GM23338 (cell line): ENCODE measurements at regions not wholly inside any gene's neighbourhood (a gene's known extent, or its start where the extent isn't known, plus 50 kb on each side); places are given as distances from the start of the nearest gene placed in this dataset.

Source experiments
- CTCF ChIP-seq, 2 experiments: fragments of 200-600 bp in 1 of 2; sonication (generic) in 1 of 2; conservative IDR thresholded peaks; 2 replicates each; pipeline versions ENCODE4 v1.5.1 to v1.6.1; 2016 to 2017; ENCODE audit warnings: antibody characterized with exemption in 2 of 2, low read depth in 2 of 2, mild to moderate bottlenecking in 2 of 2, moderate library complexity in 1 of 2
- EZH2 ChIP-seq: fragments of 200-600 bp; sonication (generic); IDR thresholded peaks from one replicate; pipeline ENCODE4 v1.8.0; 2017; ENCODE audit warnings: antibody characterized with exemption, mild to moderate bottlenecking, low read depth; ENCODE audit not compliant: unreplicated experiment
- JUNB ChIP-seq: IDR thresholded peaks from one replicate; pipeline ENCODE4 v1.6.1; 2016; ENCODE audit warnings: antibody characterized with exemption; ENCODE audit not compliant: unreplicated experiment

GRCh38 chr12:115439008-115439601 lies 755.1 kb upstream of the TBX3 start:
- TF ChIP-seq CTCF (conservative IDR thresholded peaks at IDR 0.05; ENCODE audit: low read depth in 2 of 2) (no peak), JUNB (no peak), EZH2 (no peak)
